SK-N-SH (cell line): ENCODE measurements at regions not wholly inside any gene's neighbourhood (a gene's known extent, or its start where the extent isn't known, plus 50 kb on each side); places are given as distances from the start of the nearest gene placed in this dataset.

ENCODE experiments used
- CTCF ChIA-PET: fragments of 300-600, 350-600 bp; formaldehyde crosslinking; extraction: SDS; loops from one replicate; lab custom pipeline; 2021; lab: Yijun Ruan, JAX
- POLR2A ChIA-PET: fragments of 350-600 bp; sonication (Branson Sonifier 250); formaldehyde crosslinking; extraction: SDS; loops from one replicate; lab custom pipeline; 2020; ENCODE audit warnings: antibody characterized with exemption, inconsistent platforms; lab: Yijun Ruan, JAX
- DNase-seq: peaks from one replicate; pipeline ENCODE4 v3.0.0; 2012
- H2AFZ ChIP-seq: fragments of 200-600 bp; sonication (generic); 2 replicates; pipeline ENCODE4 v1.8.1; 2016; ENCODE audit warnings: antibody characterized with exemption, mild to moderate bottlenecking, low read depth
- H3F3A ChIP-seq: fragments of 200-600 bp; sonication (generic); replicated peaks from 2 replicates; pipeline ENCODE3; 2016; ENCODE audit warnings: antibody characterized with exemption, mild to moderate bottlenecking; ENCODE audit not compliant: insufficient read depth
- H3K27ac ChIP-seq, 2 experiments: fragments of 200-500 bp in 1 of 2; fragments of 200-600 bp in 1 of 2; sonication (Bioruptor generic) in 1 of 2; sonication (generic), shearing (Covaris generic) in 1 of 2; 2 replicates each; pipeline versions ENCODE4 v1.5.1 to v1.6.1; 2014 to 2016; ENCODE audit warnings: low read depth in 2 of 2, inconsistent platforms in 1 of 2, low read length in 1 of 2, mild to moderate bottlenecking in 1 of 2, mixed read lengths in 1 of 2
- H3K27me3 ChIP-seq: fragments of 200-600 bp; sonication (generic), shearing (Covaris generic); 2 replicates; pipeline ENCODE4 v1.6.1; 2016; ENCODE audit warnings: mixed run types; ENCODE audit not compliant: insufficient read depth
- H3K36me3 ChIP-seq, 2 experiments: fragments of 200-500 bp in 1 of 2; fragments of 200-600 bp in 1 of 2; sonication (Bioruptor generic) in 1 of 2; sonication (generic) in 1 of 2; replicated peaks in 1 of 2; 2 replicates each; pipeline versions ENCODE3 to v1.5.1; 2014 to 2016; ENCODE audit warnings: low read length in 1 of 2, mild to moderate bottlenecking in 1 of 2; ENCODE audit not compliant: insufficient read depth in 2 of 2, control insufficient read depth in 1 of 2
- H3K4me1 ChIP-seq, 2 experiments: fragments of 200-500 bp in 1 of 2; fragments of 200-600 bp in 1 of 2; sonication (Bioruptor generic) in 1 of 2; sonication (generic), shearing (Covaris generic) in 1 of 2; 2 replicates each; pipeline versions ENCODE4 v1.5.1 to v1.6.1; 2014 to 2016; ENCODE audit warnings: low read depth in 1 of 2, low read length in 1 of 2, mixed run types in 1 of 2; ENCODE audit not compliant: insufficient read depth in 2 of 2, control insufficient read depth in 1 of 2
- H3K4me2 ChIP-seq: fragments of 200-600 bp; sonication (generic), shearing (Covaris generic); 2 replicates; pipeline ENCODE4 v1.6.1; 2017; ENCODE audit warnings: mixed run types
- H3K4me3 ChIP-seq, 2 experiments: fragments of 200-500 bp in 1 of 2; fragments of 200-600 bp in 1 of 2; sonication (Bioruptor generic) in 1 of 2; sonication (generic), shearing (Covaris generic) in 1 of 2; 2 replicates each; pipeline versions ENCODE4 v1.5.1 to v1.8.1; 2014 to 2016; ENCODE audit warnings: low read depth in 2 of 2, inconsistent platforms in 1 of 2, low read length in 1 of 2, mild to moderate bottlenecking in 1 of 2, mixed read lengths in 1 of 2, moderate library complexity in 1 of 2
- H3K79me2 ChIP-seq: fragments of 200-600 bp; sonication (generic); 2 replicates; pipeline ENCODE4 v1.8.1; 2017; ENCODE audit warnings: mild to moderate bottlenecking; ENCODE audit not compliant: insufficient read depth
- H3K9ac ChIP-seq: fragments of 200-600 bp; sonication (generic); 2 replicates; pipeline ENCODE4 v1.6.1; 2017; ENCODE audit warnings: mixed run types
- H3K9me2 ChIP-seq: fragments of 200-600 bp; sonication (generic); 2 replicates; pipeline ENCODE4 v1.6.1; 2017; ENCODE audit warnings: mixed run types
- H3K9me3 ChIP-seq: fragments of 200-600 bp; sonication (generic); 2 replicates; pipeline ENCODE4 v1.6.1; 2017; ENCODE audit warnings: mixed run types, mild to moderate bottlenecking, moderate library complexity
- H4K20me1 ChIP-seq: fragments of 200-600 bp; sonication (generic); 2 replicates; pipeline ENCODE4 v1.6.1; 2017; ENCODE audit warnings: mild to moderate bottlenecking, mixed run types; ENCODE audit not compliant: insufficient read depth
- CHD2 ChIP-seq: fragments of 150-350 bp; IDR thresholded peaks from 2 replicates; pipeline ENCODE4 v1.6.1; 2018; ENCODE audit warnings: low read length; ENCODE audit not compliant: partially characterized antibody
- CTCF ChIP-seq: fragments of 200-600 bp; sonication (generic); IDR thresholded peaks from 2 replicates; pipeline ENCODE4 v1.6.1; 2017; ENCODE audit warnings: antibody characterized with exemption, mild to moderate bottlenecking, moderate library complexity
- ELF1 ChIP-seq: IDR thresholded peaks from 2 replicates; pipeline ENCODE4 v1.4.0; 2012
- EP300 ChIP-seq, 2 experiments: IDR thresholded peaks; 2 replicates each; pipeline versions ENCODE4 v1.4.0 to v1.6.1; 2012; ENCODE audit warnings: borderline replicate concordance in 1 of 2, low read depth in 1 of 2, low read length in 1 of 2
- FOSL2 ChIP-seq: IDR thresholded peaks from 2 replicates; pipeline ENCODE4 v1.4.0; 2012; ENCODE audit warnings: low read depth, mild to moderate bottlenecking, moderate library complexity, borderline replicate concordance
- FOXJ3 ChIP-seq: sonication (generic); formaldehyde crosslinking; IDR thresholded peaks from 2 replicates; pipeline ENCODE4 v1.5.1; 2020; ENCODE audit warnings: mild to moderate bottlenecking, missing genetic modification reagents
- GATA2 ChIP-seq: sonication (generic); formaldehyde crosslinking; IDR thresholded peaks from 2 replicates; pipeline ENCODE4 v1.5.0; 2020; ENCODE audit warnings: mild to moderate bottlenecking, missing genetic modification reagents
- IRF3 ChIP-seq: fragments of 150-350 bp; IDR thresholded peaks from 2 replicates; pipeline ENCODE4 v1.6.1; 2016; ENCODE audit warnings: mild to moderate bottlenecking, low read depth, low read length
- MAX ChIP-seq: IDR thresholded peaks from 2 replicates; pipeline ENCODE4 v1.4.0; 2012; ENCODE audit warnings: low read depth
- MXI1 ChIP-seq: IDR thresholded peaks from 2 replicates; pipeline ENCODE4 v1.6.1; 2012; ENCODE audit warnings: mild to moderate bottlenecking, low read depth, low read length, improper control_type of control experiment
- RAD21 ChIP-seq: IDR thresholded peaks from 2 replicates; pipeline ENCODE4 v1.6.1; 2012; ENCODE audit warnings: mild to moderate bottlenecking, low read length
- RCOR1 ChIP-seq: fragments of 150-350 bp; IDR thresholded peaks from 2 replicates; pipeline ENCODE4 v1.6.1; 2017; ENCODE audit warnings: antibody characterized with exemption, low read length
- RFX5 ChIP-seq: IDR thresholded peaks from 2 replicates; pipeline ENCODE4 v1.6.1; 2012; ENCODE audit warnings: mild to moderate bottlenecking, improper control_type of control experiment, low read length
- RXRA ChIP-seq: IDR thresholded peaks from 2 replicates; pipeline ENCODE4 v1.4.0; 2012; ENCODE audit warnings: low read depth, mild to moderate bottlenecking, borderline replicate concordance
- SIN3A ChIP-seq: IDR thresholded peaks from 2 replicates; pipeline ENCODE4 v1.6.1; 2012; ENCODE audit warnings: low read depth, mild to moderate bottlenecking, low read length, moderate library complexity, borderline replicate concordance
- SMC3 ChIP-seq: IDR thresholded peaks from 2 replicates; pipeline ENCODE4 v1.6.1; 2012; ENCODE audit warnings: low read depth, low read length, improper control_type of control experiment
- USF1 ChIP-seq: IDR thresholded peaks from 2 replicates; pipeline ENCODE4 v1.4.0; 2012; ENCODE audit warnings: low read depth, borderline replicate concordance
- ZBTB33 ChIP-seq: IDR thresholded peaks from 2 replicates; pipeline ENCODE4 v1.4.0; 2012; ENCODE audit warnings: low read depth, borderline replicate concordance
- WGBS: methylation state at CpG from one replicate; pipeline ENCODE4 v1.1.6; 2017; ENCODE audit warnings: low lambda C conversion rate; 5-methylcytosine and 5-hydroxymethylcytosine counted together

GRCh38 chr9:92223758-92224157 lies 69.7 kb downstream of the IARS1 start:
- peaks cover 5% of the 10 kb centered on the region for H3F3A ChIP-seq
- no peaks in the 10 kb centered on the region for H3K9me2 ChIP-seq
- H3K27ac ChIP-seq, result peak overlapping the region in 1 of 2 experiments; percentile 95; a peak in 2 of 4 replicates
- ChIA-PET CTCF (interaction anchor here (1.8 to 3.9 kb wide), 3 partner anchors 11 to 86 kb away, joined by 6 to 19 read pairs (median 10); no protein-coding TSS in a partner anchor), POLR2A (no interaction called here)
- no peaks in the 10 kb centered on the region for H3K27me3 ChIP-seq
- H3K9me3 ChIP-seq, result no peaks in the 10 kb centered on the region
- no peak overlapping the region for H3K4me2 ChIP-seq
- no peak overlapping the region for H3K4me3 ChIP-seq
- peaks cover 0 to 24% of the 10 kb centered on the region in 2 experiments; a peak in 2 of 4 replicates for H3K4me1 ChIP-seq
- peak; percentile 78; the same call in 1 of the 2 replicates for TF ChIP-seq FOXJ3 (CRISPR knock-in tag)
- TF ChIP-seq RFX5, result no peak
- peak; percentile 92 for TF ChIP-seq RCOR1
- TF ChIP-seq FOSL2, result no peak
- no peak for TF ChIP-seq ELF1
- peak; percentile 80 for TF ChIP-seq GATA2 (CRISPR knock-in tag)
- TF ChIP-seq IRF3, result no peak
- TF ChIP-seq CTCF, result no peak
- peak; percentile 3; the same call in 1 of the 2 replicates for TF ChIP-seq SMC3
- TF ChIP-seq ZBTB33, result no peak
- peak in 1 of 2 experiments; percentile 94; a peak in 2 of 4 replicates for TF ChIP-seq EP300 (IDR thresholded peaks at IDR 0.05; ENCODE audit: borderline replicate concordance in 1 of 2, low read depth in 1 of 2, low read length in 1 of 2)
- no peak for TF ChIP-seq USF1
- TF ChIP-seq RAD21, result 0 out of 2 replicates have a peak, but pooled peaks have one; percentile 25
- TF ChIP-seq RXRA, result no peak
- peak; percentile 86; the same call in 1 of the 2 replicates for TF ChIP-seq MXI1
- no peak for TF ChIP-seq MAX
- TF ChIP-seq CHD2, result peak; percentile 88
- TF ChIP-seq SIN3A, result no peak
- TF ChIP-seq, all 33 proteins: peak for 8
- Histone ChIP-seq H3K9ac (no peak overlapping the region), H4K20me1 (no peaks in the 10 kb centered on the region), H3K36me3 (peaks cover 46 to 60% of the 10 kb centered on the region in 2 experiments), H2AFZ (no peak overlapping the region), H3K79me2 (no peaks in the 10 kb centered on the region)
- WGBS, result 62% methylated on average over 2 of the region's 2 CpGs
- DNase-seq, result peak; percentile 86
